ENCODE measurements at regions not wholly inside any gene's neighbourhood (a gene's known extent, or its start where the extent isn't known, plus 50 kb on each side); places are given as distances from the start of the nearest gene placed in this dataset.

DNA sequence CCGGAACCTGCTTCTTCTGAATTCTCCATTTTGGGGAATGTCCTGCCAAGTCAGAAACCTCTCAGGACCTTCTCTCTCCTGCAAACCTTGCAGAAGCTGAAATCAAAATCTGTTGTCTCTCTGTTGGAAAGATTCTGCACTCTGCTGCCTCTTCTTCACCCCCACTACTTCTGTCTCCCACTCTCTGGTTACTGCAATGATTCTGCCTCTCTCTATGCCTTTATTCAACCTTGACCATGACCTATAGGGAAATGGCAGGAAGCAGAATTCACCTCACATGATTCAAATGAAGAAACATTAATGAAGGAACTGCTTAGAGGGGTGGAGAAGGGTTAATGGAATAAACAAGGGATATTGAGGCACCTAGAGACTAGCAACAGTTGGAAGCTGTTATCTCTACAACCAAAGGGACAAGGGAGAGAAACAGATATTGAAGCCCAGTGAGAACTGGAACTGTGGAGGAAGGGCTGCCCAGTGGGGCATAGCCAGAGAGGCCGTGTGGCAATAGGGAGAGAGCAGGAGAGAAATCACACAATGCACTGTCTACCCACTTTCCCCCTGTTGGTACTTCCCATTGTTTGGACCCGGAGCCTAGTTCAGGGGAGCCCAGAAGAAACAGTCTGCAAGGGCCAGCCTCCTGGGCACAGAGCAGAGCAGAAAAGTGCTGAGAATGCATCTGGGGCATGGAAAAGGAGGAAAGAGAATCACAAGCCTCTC is 76.1 kb upstream of the JUN start:
- TF ChIP-seq, protein P1, sequence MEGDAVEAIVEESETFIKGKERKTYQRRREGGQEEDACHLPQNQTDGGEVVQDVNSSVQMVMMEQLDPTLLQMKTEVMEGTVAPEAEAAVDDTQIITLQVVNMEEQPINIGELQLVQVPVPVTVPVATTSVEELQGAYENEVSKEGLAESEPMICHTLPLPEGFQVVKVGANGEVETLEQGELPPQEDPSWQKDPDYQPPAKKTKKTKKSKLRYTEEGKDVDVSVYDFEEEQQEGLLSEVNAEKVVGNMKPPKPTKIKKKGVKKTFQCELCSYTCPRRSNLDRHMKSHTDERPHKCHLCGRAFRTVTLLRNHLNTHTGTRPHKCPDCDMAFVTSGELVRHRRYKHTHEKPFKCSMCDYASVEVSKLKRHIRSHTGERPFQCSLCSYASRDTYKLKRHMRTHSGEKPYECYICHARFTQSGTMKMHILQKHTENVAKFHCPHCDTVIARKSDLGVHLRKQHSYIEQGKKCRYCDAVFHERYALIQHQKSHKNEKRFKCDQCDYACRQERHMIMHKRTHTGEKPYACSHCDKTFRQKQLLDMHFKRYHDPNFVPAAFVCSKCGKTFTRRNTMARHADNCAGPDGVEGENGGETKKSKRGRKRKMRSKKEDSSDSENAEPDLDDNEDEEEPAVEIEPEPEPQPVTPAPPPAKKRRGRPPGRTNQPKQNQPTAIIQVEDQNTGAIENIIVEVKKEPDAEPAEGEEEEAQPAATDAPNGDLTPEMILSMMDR (IDR thresholded peaks at IDR 0.05; ENCODE audit: insufficient read depth, low read length, missing control alignments), result no peak
- ChIA-PET CTCF (no interaction called here), POLR2A (no interaction called here)
- no peak overlapping the region for H3K4me3 ChIP-seq (ENCODE audit: low read depth, low read length)
- DNase-seq (ENCODE audit: low read depth, low spot score), result no peak

DNA sequence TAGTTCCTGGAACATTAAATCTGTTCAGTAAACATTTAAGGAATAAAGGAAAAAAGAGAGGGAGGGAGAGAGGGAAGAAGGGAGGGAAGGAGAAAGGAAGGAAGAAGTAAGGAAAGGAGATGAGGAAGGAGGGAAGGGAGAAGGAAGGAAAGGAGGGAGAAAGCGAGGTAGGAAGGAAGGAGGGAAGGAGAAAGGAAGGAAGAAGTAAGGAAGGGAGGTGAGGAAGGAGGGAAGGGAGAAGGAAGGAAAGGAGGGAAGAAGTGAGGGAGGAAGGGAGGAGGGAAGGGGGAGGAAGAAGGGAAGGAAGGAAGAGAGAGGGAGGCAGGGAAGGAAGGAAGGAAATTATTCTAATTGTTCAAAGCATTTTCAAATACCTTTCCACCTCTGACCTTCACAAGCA is 77.2 kb upstream of the JUN start:
- DNase-seq (ENCODE audit: low read depth, low spot score), result no peak
- ChIA-PET CTCF (interaction anchor here (0.7 kb wide), 1 partner anchor 186 kb away, joined by 4 read pairs; no protein-coding TSS in a partner anchor), POLR2A (interaction anchor here (0.6 kb wide), 1 partner anchor 18 kb away, joined by 3 read pairs; no protein-coding TSS in a partner anchor)
- no peak overlapping the region for H3K4me3 ChIP-seq (ENCODE audit: low read depth, low read length)
- TF ChIP-seq, protein P1 (IDR thresholded peaks at IDR 0.05; ENCODE audit: insufficient read depth, low read length, missing control alignments), result no peak

DNA sequence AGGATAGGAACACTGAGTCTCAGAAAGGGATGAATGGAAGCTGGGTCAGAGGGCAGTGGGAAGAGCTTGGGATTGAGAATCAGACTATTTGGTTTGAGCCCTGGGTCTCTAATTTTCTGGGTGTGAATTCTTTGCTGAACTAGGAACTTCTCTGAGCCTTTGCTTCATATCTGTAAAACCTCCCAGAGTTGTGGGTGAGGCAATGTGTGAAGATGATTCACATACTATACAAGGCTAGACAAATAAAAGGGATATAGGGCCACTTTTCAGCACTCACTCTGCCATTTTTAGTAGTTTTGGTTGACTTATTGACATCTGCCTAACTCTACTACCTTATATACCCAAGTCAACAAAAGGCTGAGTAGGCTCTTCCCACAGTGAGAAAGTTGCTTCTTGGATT is 77.7 kb upstream of the JUN start:
- no peak for DNase-seq (ENCODE audit: low read depth, low spot score)
- ChIA-PET POLR2A (no interaction called here), CTCF (no interaction called here)
- H3K4me3 ChIP-seq (ENCODE audit: low read depth, low read length), result no peak overlapping the region
- TF ChIP-seq, protein P1 (IDR thresholded peaks at IDR 0.05; ENCODE audit: insufficient read depth, low read length, missing control alignments), result no peak

DNA sequence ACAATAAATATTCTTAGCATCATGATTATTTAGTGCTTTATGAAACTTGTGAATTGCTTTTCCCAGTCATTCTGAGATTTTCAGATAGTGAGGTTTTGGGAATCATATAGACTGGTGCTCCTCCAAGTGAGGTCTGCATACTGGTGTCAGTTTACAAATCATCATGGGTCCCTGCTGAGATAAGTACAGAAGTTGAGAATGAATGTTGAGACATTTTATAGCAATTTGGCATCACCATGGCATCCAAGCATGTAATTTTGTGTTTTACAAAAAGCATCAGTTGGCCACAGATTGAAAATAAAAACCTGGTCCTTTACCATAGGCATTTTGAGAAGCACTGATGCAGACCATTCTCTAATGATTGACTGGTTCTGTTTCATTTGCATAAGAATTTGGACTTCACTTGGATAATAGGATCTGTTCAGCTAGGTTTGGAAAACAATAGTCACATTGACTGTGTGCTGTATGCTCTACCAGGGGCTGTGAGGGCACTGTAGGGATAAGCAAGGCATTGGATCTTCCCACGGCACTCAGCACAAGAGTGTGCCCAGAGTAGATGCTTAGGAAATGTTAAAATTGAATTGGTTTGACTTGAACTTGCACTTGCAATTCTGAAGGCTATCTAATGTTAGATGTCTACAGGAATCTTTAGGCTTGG is 79.0 kb upstream of the JUN start:
- no peak overlapping the region for H3K4me3 ChIP-seq (ENCODE audit: low read depth, low read length)
- TF ChIP-seq, protein P1 (IDR thresholded peaks at IDR 0.05; ENCODE audit: insufficient read depth, low read length, missing control alignments), result no peak
- DNase-seq (ENCODE audit: low read depth, low spot score), result no peak
- POLR2A ChIA-PET, result no interaction called here
- CTCF ChIA-PET, result interaction anchor here (1.0 kb wide), 1 partner anchor 836 kb away, joined by 3 read pairs; no protein-coding TSS in a partner anchor

DNA sequence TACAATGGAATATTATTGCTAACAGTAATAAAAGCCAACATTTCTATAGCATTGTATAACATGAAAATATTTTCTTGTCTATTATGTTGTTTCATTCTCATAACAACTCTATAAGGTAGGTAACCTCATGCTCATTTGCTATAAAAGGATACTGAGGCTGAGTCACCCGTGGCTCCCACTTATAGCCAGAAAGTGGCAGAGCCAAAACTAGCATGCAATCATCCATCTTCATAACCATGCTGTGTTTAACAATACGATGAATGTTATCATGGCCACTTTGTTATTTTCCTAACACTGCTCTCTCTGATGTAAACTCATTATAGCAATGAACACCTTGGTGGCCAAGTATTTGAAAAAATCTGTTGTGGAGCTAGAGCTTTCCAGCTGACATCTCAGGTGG is 80.8 kb upstream of the JUN start:
- no peak overlapping the region for H3K4me3 ChIP-seq (ENCODE audit: low read depth, low read length)
- CTCF ChIA-PET, result interaction anchor here (1.0 kb wide), 1 partner anchor 9 kb away, joined by 3 read pairs; no protein-coding TSS in a partner anchor
- POLR2A ChIA-PET, result no interaction called here
- no peak for DNase-seq (ENCODE audit: low read depth, low spot score)
- TF ChIP-seq, protein P1 (IDR thresholded peaks at IDR 0.05; ENCODE audit: insufficient read depth, low read length, missing control alignments), result no peak

DNA sequence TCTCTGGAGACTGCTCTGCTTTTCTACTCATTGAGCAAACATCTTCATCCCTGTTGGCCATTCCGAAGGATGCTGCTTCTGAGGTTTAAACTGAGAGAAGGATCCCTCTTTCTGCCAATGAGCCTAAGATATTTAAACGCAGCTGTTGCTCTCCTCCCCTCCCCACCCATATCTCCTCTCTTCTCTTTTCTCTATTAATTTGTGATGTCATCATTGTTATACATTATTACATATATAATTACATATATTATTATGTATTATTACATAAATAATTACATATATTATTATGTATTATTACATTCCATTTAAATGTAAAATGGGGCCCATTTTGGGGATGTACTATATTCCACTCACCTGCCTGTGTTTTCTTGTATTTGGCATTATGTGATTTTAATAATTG is 82.7 kb upstream of the JUN start:
- DNase-seq (ENCODE audit: low read depth, low spot score), result no peak
- POLR2A ChIA-PET, result no interaction called here
- TF ChIP-seq, protein P1 (IDR thresholded peaks at IDR 0.05; ENCODE audit: insufficient read depth, low read length, missing control alignments), result no peak
- H3K4me3 ChIP-seq (ENCODE audit: low read depth, low read length), result no peak overlapping the region
- CTCF ChIA-PET, result no interaction called here
